PFSK-1 (cell line): ENCODE measurements at regions not wholly inside any gene's neighbourhood (a gene's known extent, or its start where the extent isn't known, plus 50 kb on each side); places are given as distances from the start of the nearest gene placed in this dataset.

ENCODE experiments used
- FOXP2 ChIP-seq: optimal IDR thresholded peaks from 2 replicates; pipeline ENCODE3; 2011; ENCODE audit warnings: borderline replicate concordance, control low read depth, inconsistent platforms; ENCODE audit not compliant: insufficient read depth; ENCODE audit errors: extremely low read length, extremely low read depth
- POLR2AphosphoS5 ChIP-seq: IDR thresholded peaks from 2 replicates; pipeline ENCODE4 v1.6.1; 2012; ENCODE audit warnings: low read depth, mild to moderate bottlenecking, control low read depth, low read length, moderate library complexity
- REST ChIP-seq, 2 experiments: IDR thresholded peaks; 2 replicates each; pipeline versions ENCODE4 v1.6.1 to v1.8.0; 2011 to 2012; ENCODE audit warnings: low read depth in 2 of 2, low read length in 2 of 2, control low read depth in 1 of 2, inconsistent platforms in 1 of 2, mild to moderate bottlenecking in 1 of 2, moderate library complexity in 1 of 2; ENCODE audit not compliant: insufficient read depth in 1 of 2
- SIN3A ChIP-seq: IDR thresholded peaks from 2 replicates; pipeline ENCODE4 v1.6.1; 2012; ENCODE audit warnings: mild to moderate bottlenecking, low read length, moderate library complexity, borderline replicate concordance; ENCODE audit not compliant: insufficient read depth
- TAF1 ChIP-seq: IDR thresholded peaks from 2 replicates; pipeline ENCODE4 v1.6.1; 2012; ENCODE audit warnings: low read length, control low read depth, borderline replicate concordance; ENCODE audit not compliant: insufficient read depth

GRCh38 chr3:72068621-72069020 is 283.7 kb upstream of the PROK2 start:
- TF ChIP-seq TAF1 (no peak), REST (IDR thresholded peaks at IDR 0.05; ENCODE audit: insufficient read depth in 1 of 2, low read depth in 2 of 2, low read length in 2 of 2) (no peak), POLR2AphosphoS5 (no peak), SIN3A (no peak), FOXP2 (no peak)
